ENCODE measurements at regions not wholly inside any gene's neighbourhood (a gene's known extent, or its start where the extent isn't known, plus 50 kb on each side); places are given as distances from the start of the nearest gene placed in this dataset.
A peak's percentile ranks its signal among the peaks of the same experiment; 100 is the strongest.

- no peaks in the 10 kb centered on the region for H3K27me3 ChIP-seq
- peak; percentile 13 for DNase-seq
Observed at GRCh38 chr4:179521952-179522351, 2079.7 kb upstream of the AGA start.

DNA sequence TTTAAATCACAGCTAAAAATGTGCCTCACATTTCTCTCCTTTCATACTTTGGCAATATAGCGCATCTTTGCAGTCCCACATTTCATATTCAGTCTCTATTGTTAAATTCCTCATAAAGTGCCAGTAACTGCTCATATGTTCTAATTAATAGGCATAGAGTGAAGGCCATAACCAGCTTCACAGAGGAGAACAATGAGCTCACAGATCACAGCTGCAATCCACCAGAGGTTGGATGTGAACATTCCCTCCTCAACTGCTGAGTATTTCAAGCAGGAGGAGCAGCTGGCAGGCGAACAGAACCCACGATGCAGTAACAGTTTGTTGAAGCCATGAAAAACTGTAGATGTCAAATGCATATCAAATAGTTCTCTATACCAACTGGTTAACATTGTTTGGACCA lies 2088.7 kb upstream of the AGA start:
- TF ChIP-seq, protein P1, sequence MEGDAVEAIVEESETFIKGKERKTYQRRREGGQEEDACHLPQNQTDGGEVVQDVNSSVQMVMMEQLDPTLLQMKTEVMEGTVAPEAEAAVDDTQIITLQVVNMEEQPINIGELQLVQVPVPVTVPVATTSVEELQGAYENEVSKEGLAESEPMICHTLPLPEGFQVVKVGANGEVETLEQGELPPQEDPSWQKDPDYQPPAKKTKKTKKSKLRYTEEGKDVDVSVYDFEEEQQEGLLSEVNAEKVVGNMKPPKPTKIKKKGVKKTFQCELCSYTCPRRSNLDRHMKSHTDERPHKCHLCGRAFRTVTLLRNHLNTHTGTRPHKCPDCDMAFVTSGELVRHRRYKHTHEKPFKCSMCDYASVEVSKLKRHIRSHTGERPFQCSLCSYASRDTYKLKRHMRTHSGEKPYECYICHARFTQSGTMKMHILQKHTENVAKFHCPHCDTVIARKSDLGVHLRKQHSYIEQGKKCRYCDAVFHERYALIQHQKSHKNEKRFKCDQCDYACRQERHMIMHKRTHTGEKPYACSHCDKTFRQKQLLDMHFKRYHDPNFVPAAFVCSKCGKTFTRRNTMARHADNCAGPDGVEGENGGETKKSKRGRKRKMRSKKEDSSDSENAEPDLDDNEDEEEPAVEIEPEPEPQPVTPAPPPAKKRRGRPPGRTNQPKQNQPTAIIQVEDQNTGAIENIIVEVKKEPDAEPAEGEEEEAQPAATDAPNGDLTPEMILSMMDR (IDR thresholded peaks at IDR 0.05; ENCODE audit: low read depth, low read length), result no peak

More at GRCh38 chr4:179521952-179522351, 2079.7 kb upstream of the AGA start:
- Histone ChIP-seq H3K36me3 (no peaks in the 10 kb centered on the region), H3K4me3 (ENCODE audit: low read depth, low read length) (no peak overlapping the region), H3K9me3 (no peaks in the 10 kb centered on the region), H3K4me1 (peaks cover 5% of the 10 kb centered on the region)
- TF ChIP-seq, protein P1 (IDR thresholded peaks at IDR 0.05; ENCODE audit: low read depth, low read length), result no peak

DNA sequence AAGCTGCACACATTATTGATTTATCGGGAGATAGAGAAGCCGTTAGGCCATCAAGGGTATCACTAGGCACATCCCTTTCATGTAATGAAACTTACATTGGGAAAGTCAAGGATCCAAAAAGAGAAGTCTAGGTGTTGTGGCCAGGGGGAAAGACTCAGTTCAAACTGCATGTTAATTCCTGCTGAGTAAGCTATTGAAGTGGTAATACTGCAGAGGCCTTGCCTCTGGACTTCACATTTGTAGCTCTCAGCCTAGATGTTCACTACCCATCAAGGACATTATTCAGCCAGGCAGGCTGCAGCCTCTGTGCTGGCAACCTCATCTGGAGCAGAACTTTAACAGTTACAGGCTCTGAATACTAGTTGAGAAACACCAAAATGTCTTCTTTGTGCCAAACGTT lies 2094.5 kb upstream of the AGA start:
- Histone ChIP-seq H3K27me3 (no peaks in the 10 kb centered on the region), H3K36me3 (no peaks in the 10 kb centered on the region), H3K4me1 (no peaks in the 10 kb centered on the region), H3K9me3 (no peaks in the 10 kb centered on the region), H3K4me3 (ENCODE audit: low read depth, low read length) (no peak overlapping the region)
- TF ChIP-seq, protein P1 (IDR thresholded peaks at IDR 0.05; ENCODE audit: low read depth, low read length), result no peak
- no peak for DNase-seq

More for the DNA sequence above, 2088.7 kb upstream of the AGA start:
- no peaks in the 10 kb centered on the region for H3K27me3 ChIP-seq
- no peaks in the 10 kb centered on the region for H3K36me3 ChIP-seq
- H3K9me3 ChIP-seq, result no peaks in the 10 kb centered on the region
- no peaks in the 10 kb centered on the region for H3K4me1 ChIP-seq
- no peak overlapping the region for H3K4me3 ChIP-seq (ENCODE audit: low read depth, low read length)
- no peak for DNase-seq

GRCh38 chr4:179539641-179540040 lies 2097.4 kb upstream of the AGA start:
- H3K27me3 ChIP-seq, result no peaks in the 10 kb centered on the region
- H3K4me3 ChIP-seq (ENCODE audit: low read depth, low read length), result no peak overlapping the region
- TF ChIP-seq, protein P1 (IDR thresholded peaks at IDR 0.05; ENCODE audit: low read depth, low read length), result no peak
- DNase-seq, result no peak
- no peaks in the 10 kb centered on the region for H3K36me3 ChIP-seq
- H3K9me3 ChIP-seq, result no peaks in the 10 kb centered on the region
- H3K4me1 ChIP-seq, result peaks cover 1% of the 10 kb centered on the region; the same call in 1 of the 2 replicates

GRCh38 chr4:179543771-179544170 lies 2101.5 kb upstream of the AGA start:
- Histone ChIP-seq H3K4me3 (ENCODE audit: low read depth, low read length) (no peak overlapping the region), H3K9me3 (no peaks in the 10 kb centered on the region), H3K27me3 (no peaks in the 10 kb centered on the region), H3K36me3 (no peaks in the 10 kb centered on the region), H3K4me1 (peaks cover 7% of the 10 kb centered on the region)
- TF ChIP-seq, protein P1 (IDR thresholded peaks at IDR 0.05; ENCODE audit: low read depth, low read length), result no peak
- no peak for DNase-seq

- Histone ChIP-seq H3K9me3 (no peaks in the 10 kb centered on the region), H3K27me3 (no peaks in the 10 kb centered on the region)
Observed at GRCh38 chr4:179544496-179544895, 2102.3 kb upstream of the AGA start.

More at GRCh38 chr4:179544496-179544895, 2102.3 kb upstream of the AGA start:
- Histone ChIP-seq H3K36me3 (no peaks in the 10 kb centered on the region), H3K4me3 (ENCODE audit: low read depth, low read length) (no peak overlapping the region), H3K4me1 (peaks cover 7% of the 10 kb centered on the region)
- TF ChIP-seq, protein P1 (IDR thresholded peaks at IDR 0.05; ENCODE audit: low read depth, low read length), result no peak
- no peak for DNase-seq
